HTR-8/SVneo (cell line): ENCODE measurements at regions not wholly inside any gene's neighbourhood (a gene's known extent, or its start where the extent isn't known, plus 50 kb on each side); places are given as distances from the start of the nearest gene placed in this dataset.

Source experiments
- DNase-seq: peaks from one replicate; pipeline ENCODE4 v3.0.0; 2011; ENCODE audit warnings: low spot score, mixed read lengths; ENCODE audit not compliant: insufficient read length
- FAIRE-seq: peaks from 2 replicates; lab custom pipeline; 2011; peaks lifted over from hg19 to GRCh38; lab: Jason Lieb, UNC

GRCh38 chr1:55696181-55696754 is 481.1 kb upstream of the USP24 start:
- peak; percentile 33 for DNase-seq
- no peak for FAIRE-seq

DNA sequence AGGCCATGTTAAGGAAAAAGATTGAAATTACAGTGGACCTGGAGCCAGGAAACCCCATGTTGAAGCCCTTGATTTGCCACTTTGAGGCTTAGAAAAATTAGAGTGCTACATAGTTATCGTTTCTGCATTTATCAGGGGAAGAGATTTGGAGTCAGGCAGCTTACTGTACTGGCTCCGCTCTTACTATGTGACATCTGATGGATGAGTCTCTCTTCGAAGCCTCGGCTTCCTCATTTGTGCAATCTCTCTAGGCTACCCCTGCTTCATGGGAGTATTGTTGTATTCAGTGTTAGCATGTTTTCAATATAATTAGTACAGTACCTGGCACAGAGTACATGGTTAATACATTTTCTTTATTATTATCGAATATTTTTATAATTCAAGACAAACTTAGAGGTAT is 480.4 kb upstream of the USP24 start:
- FAIRE-seq (no peak), DNase-seq (no peak)

DNA sequence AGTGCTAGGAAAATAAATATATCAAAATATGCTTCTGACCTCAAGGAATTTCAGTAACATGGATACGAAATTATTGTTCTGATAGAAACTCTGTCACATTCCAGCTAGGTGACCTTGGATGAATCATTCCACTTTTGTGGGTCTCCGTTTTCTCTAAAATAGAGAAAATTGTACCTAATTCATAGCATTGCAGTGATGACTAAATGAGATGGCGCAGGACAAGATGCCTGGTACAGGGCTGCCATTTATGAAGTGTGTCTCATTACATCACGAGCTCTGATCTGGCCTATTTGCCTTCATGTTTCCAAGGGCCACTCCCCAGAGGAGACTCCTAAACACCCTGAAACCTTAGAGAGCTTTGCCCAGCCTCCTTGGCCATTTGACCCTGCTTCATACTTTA is 480.0 kb upstream of the USP24 start:
- DNase-seq = no peak
- FAIRE-seq = no peak

GRCh38 chr1:55694310-55694801 is 479.2 kb upstream of the USP24 start:
- DNase-seq = no peak
- peak; percentile 23 for FAIRE-seq

- no peak for FAIRE-seq
- DNase-seq = no peak
Measured at GRCh38 chr1:55692726-55693125, 477.6 kb upstream of the USP24 start.

DNA sequence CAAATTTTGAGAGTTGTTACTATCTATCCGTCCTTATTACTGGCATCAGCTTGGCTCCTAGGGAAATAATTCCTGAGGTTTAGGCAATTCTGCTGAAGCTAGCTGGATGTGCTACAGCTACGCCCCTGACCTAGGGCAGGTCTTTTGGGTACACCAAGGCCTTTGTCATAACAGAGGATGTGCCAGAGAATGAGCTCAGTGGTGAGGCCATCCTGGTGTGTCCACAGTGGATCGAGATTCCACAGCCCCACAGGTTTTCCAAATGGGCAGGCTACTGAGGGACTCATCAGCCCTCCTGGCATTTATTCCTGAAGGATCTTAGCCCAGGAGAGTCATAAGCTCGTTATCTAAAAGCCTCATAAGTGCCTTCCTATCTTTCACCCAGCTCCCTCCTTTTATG is 475.2 kb upstream of the USP24 start:
- FAIRE-seq (no peak), DNase-seq (no peak)

DNA sequence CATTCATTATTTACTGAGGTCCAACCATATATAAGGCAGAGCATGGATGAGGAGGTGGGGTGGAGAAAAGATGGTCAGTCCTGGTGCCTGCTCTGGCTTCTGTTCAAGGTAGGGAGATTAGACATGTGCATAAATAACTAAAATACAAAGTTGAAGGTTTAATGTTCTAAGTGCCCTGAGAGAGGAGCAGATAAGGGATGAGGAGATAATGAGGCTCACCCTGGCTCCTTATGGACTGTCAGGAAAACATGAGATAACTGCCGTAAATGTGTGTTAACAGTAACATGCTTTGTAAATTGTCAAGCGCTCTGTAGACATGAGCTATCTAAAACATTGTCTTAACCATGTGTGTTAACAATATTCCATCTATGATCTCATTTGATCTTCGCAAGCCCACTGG is 474.6 kb upstream of the USP24 start:
- FAIRE-seq (no peak), DNase-seq (no peak)

DNA sequence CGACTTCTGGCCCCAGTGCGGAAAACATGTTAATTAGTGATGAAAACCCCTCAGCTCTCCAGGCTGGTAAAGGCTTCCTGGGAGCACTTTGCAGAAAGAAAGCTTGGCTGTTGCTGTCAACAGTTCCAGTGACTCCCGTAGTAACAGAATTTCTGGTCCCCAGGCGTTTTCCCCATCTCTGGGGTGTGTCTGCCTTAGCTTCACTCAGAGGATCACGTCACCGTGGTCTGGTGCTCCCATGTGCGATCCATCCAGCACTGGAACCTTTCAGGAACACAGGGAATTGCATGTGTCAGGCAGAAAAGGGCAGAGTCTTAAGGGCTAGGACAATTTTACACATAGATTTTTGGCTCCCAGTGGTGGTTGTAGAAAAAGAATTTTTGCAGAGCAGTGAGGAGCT is 470.4 kb upstream of the USP24 start:
- DNase-seq (no peak), FAIRE-seq (no peak)

GRCh38 chr1:55684131-55684650 is 469.0 kb upstream of the USP24 start:
- DNase-seq = no peak
- no peak for FAIRE-seq

DNA sequence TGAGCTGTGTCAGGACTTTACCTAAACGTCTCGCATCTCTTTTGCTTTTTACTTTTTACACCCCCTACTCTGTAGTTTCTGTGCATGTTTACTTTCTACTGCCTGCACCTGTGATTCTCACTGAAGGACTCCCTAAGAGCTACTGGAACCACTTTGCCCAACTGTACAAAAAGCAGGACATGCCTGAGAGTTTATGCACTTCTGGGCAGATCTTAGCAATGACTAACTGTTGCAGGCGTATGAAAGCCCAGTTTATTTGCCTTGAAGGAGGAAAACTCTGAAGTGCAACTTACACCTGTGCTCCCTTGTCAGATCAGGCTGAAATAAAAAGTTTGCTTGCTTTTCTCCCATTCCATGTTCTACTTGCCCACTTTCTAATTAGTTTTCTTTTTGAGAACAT is 467.0 kb upstream of the USP24 start:
- FAIRE-seq (no peak), DNase-seq (no peak)

DNA sequence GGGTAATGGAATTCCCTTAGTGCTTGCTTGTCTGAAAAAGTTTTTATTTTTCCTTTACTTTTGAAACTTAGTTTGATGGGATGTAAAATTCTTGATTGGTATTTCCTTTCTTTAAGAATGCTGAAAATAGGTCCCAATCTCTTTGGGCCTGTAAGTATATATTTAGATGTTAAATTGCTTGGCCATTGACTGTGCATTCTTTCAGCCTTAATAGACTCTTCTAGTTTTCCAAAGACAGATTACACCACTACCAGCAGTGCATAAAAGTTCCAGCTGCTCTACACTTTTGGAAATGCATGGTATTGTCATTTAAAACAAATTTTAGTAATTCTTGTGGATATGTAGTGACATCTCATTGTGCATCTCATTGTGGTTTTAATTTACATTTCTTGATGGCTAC is 464.8 kb upstream of the USP24 start:
- no peak for FAIRE-seq
- DNase-seq = no peak

DNA sequence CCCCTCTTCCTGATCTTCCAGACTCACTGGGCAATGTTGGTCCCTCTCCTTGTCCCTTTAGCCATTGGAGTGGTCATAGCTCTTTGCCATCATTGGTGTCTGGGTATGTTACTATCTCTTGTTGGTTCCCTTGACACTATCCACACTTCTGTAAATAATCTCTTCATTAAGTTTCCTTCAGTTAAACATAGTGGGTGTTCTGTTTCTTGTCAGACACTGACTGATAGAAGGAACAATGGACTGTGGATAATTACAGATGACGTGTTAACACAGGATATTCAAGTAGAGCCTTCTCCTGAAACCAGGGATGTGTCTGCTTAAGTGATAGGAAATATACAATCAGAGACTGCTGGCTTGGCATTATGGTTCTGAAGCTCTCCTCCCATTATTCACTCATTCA is 458.3 kb upstream of the USP24 start:
- no peak for DNase-seq
- no peak for FAIRE-seq

- DNase-seq (no peak), FAIRE-seq (no peak)
Measured at GRCh38 chr1:55670331-55671082, 455.3 kb upstream of the USP24 start.

GRCh38 chr1:55669293-55669692 is 454.1 kb upstream of the USP24 start:
- DNase-seq (no peak), FAIRE-seq (no peak)

DNA sequence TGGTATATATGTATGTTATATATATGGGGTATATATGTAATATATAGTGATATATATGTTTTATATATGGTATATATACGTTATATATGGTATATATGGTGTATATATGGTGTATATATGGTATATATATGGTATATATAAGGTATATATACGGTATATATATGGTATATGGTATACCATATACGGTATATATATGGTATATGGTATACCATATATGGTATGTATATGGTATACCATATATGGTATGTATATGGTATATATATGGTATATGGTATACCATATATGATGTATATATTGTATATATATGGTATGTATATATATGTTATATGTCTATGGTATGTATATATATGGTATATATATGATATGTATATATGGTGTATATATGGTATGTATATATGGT is 447.7 kb upstream of the USP24 start:
- DNase-seq (no peak), FAIRE-seq (no peak)

DNA sequence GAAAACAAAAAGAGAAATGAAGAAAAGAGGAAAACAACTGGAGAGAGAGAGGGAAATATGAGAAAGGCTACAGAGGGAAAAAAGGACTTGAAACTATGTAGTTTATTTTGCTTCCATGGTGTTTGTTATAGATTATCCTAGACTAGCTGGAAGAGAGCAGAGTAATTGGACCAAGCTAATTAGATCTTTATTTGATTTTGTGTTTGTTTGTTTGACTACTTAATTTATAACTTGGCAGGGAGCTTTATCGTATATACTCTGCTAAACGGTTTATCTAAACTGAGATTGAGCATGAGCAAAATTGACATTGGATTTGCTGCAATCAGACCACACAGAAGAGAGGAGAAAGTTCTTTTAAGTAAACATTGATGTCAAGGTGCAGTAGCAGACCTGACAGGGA is 443.8 kb upstream of the USP24 start:
- DNase-seq (no peak), FAIRE-seq (no peak)

DNA sequence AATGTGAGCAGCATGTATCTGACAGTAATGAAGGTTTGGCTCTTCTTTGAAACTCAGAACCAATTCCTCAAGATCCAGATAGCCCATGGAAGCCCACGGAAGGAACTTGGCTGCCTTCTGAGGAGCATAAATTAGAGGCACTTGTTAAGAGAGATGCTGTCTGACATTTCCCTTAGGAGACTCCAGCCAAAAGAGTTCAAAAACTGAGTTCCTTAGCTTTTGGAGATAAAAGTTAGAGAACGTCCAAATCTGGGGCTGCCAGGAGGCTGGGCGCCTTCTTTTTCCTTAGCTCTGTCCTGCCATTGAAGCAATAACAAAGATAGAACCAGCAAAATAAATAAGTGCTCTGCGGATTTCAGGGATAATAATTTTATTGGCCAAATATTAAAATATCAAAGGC is 439.6 kb upstream of the USP24 start:
- no peak for FAIRE-seq

GRCh38 chr1:55654171-55654570 is 439.0 kb upstream of the USP24 start:
- FAIRE-seq (no peak), DNase-seq (no peak)

More for the DNA sequence above, 439.6 kb upstream of the USP24 start:
- DNase-seq = no peak

- FAIRE-seq (no peak), DNase-seq (no peak)
Measured at GRCh38 chr1:55650444-55650843, 435.3 kb upstream of the USP24 start.

DNA sequence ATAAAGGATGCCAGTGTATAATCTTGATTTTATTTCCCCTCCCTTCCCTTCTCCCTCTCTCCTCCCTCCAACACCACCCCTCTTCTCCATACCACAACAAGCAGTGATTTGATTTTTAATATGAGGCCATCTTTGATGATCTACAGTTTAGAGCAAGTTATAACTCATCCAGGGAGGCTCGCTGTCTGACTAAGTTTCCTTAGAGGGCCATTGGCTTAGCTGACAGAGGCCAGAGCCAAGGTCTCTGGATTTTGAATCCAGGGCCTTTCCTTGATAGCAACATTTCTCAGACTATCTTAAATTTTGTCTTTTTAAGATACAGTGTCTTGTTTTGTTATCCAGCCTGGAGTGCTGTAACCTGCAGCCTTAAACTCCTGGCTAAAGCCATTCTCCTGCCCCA is 431.0 kb upstream of the USP24 start:
- no peak for FAIRE-seq
- DNase-seq = no peak

DNA sequence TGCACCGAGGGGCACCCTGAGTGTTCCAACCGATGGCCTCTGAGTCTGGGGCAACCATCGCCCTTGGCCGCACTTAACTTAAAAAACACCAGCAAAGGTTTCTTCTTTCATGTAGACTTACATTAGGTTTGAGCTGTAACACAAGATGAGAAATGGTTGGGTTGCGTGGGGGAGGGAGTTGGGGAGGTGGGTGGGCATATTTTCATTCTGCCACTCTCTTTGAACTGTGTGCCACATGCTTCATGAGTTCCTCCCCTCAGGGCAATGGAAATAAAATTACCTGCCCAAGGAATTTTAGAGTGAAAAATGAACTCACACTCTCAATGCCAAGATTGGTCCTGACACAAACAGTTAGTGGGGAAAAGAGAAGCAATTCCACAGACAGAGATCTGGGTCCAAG is 430.1 kb upstream of the USP24 start:
- FAIRE-seq (no peak), DNase-seq (no peak)

DNA sequence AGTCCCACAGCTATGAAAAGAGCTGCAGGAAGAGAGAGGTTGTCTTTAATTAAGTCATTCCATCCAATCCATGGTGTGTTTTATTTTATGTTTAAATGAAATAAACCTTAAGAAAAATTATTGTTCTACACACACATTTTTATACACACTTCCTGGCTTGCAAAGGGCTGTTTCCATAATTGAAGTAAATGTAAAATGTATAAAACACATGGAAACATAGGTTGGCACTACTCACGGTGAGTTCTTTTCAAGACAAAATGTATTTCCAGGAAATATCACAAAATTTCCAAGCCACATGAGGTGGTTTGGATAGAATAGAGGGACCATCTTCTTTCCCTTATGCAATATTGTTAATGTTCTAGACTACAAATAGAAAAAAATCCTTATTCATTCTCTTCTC is 426.8 kb upstream of the USP24 start:
- no peak for FAIRE-seq
- DNase-seq = no peak
